A549 (cell line): ENCODE measurements at regions not wholly inside any gene's neighbourhood (a gene's known extent, or its start where the extent isn't known, plus 50 kb on each side); places are given as distances from the start of the nearest gene placed in this dataset.

Source experiments
- ATAC-seq, 2 experiments: fragments of 200-7000 bp in 1 of 2; fragments of >200 bp in 1 of 2; cut with Nextera tagmentation in 1 of 2; cut with Tn5 transposase in 1 of 2; 3 replicates each; pipeline versions ENCODE4 v1.8.0 to v1.9.1; 2018 to 2020; ENCODE audit warnings: mild to moderate bottlenecking in 1 of 2, moderate library complexity in 1 of 2
- CTCF ChIA-PET: fragments of 300-600 bp; sonication (Branson Sonifier 250); formaldehyde crosslinking; extraction: SDS; loops from one replicate; lab custom pipeline; 2021; ENCODE audit warnings: antibody characterized with exemption, inconsistent platforms; lab: Yijun Ruan, JAX
- POLR2A ChIA-PET: fragments of 350-600 bp; formaldehyde crosslinking; extraction: SDS; loops from one replicate; lab custom pipeline; 2021; ENCODE audit warnings: antibody characterized with exemption, inconsistent platforms; lab: Yijun Ruan, JAX
- DNase-seq, 2 experiments: peaks; one replicate each; pipeline versions ENCODE4 v3.0.0 to v3.0.0-alpha.2; 2011 to 2016; ENCODE audit warnings: low read depth in 1 of 2, low spot score in 1 of 2
- FAIRE-seq: peaks from 2 replicates; lab custom pipeline; 2011; peaks lifted over from hg19 to GRCh38; lab: Jason Lieb, UNC
- H3K27ac ChIP-seq, 2 experiments: fragments of >200 bp; sonication (Bioruptor Twin); formaldehyde crosslinking; 3 replicates each; pipeline ENCODE4 v1.5.1; 2016 to 2017
- H3K4me1 ChIP-seq: fragments of >200 bp; sonication (Bioruptor Twin); formaldehyde crosslinking; 3 replicates; pipeline ENCODE4 v1.6.1; 2016
- H3K4me2 ChIP-seq: fragments of >200 bp; sonication (Bioruptor Twin); formaldehyde crosslinking; 3 replicates; pipeline ENCODE4 v1.6.1; 2016
- H3K4me3 ChIP-seq: fragments of >200 bp; sonication (Bioruptor Twin); formaldehyde crosslinking; 3 replicates; pipeline ENCODE4 v1.5.1; 2016
- H3K9me3 ChIP-seq: fragments of >200 bp; sonication (Bioruptor Twin); formaldehyde crosslinking; 3 replicates; pipeline ENCODE4 v1.6.1; 2016
- BCL3 ChIP-seq: fragments of >200 bp; sonication (Bioruptor Twin); formaldehyde crosslinking; IDR thresholded peaks from 3 replicates; pipeline ENCODE4 v1.6.1; 2016
- CBX8 ChIP-seq: fragments of 200-600 bp; sonication (generic); IDR thresholded peaks from 2 replicates; pipeline ENCODE4 v1.6.1; 2016
- CEBPB ChIP-seq, 2 experiments: fragments of >200 bp in 1 of 2; sonication (Bioruptor Twin) in 1 of 2; formaldehyde crosslinking in 1 of 2; IDR thresholded peaks; 2 replicates each; pipeline ENCODE4 v1.6.1; 2012 to 2016
- CHD4 ChIP-seq: fragments of 200-600 bp; sonication (generic); IDR thresholded peaks from 2 replicates; pipeline ENCODE4 v1.6.1; 2016; ENCODE audit warnings: antibody characterized with exemption, mild to moderate bottlenecking, borderline replicate concordance
- FOXS1 ChIP-seq: fragments of 250-450 bp; sonication (Bioruptor Pico); IDR thresholded peaks from 2 replicates; pipeline ENCODE4 v1.5.0; 2020; ENCODE audit warnings: mild to moderate bottlenecking, moderate library complexity
- HEYL ChIP-seq: fragments of 250-450 bp; sonication (Bioruptor Pico); IDR thresholded peaks from 2 replicates; pipeline ENCODE4 v1.8.0; 2021; ENCODE audit warnings: mild to moderate bottlenecking, moderate library complexity
- HOXB13 ChIP-seq: fragments of 250-450 bp; sonication (Bioruptor Pico); IDR thresholded peaks from 2 replicates; pipeline ENCODE4 v1.5.0; 2020; ENCODE audit warnings: low read depth, mild to moderate bottlenecking, moderate library complexity
- JUNB ChIP-seq: fragments of >200 bp; sonication (Bioruptor Twin); formaldehyde crosslinking; IDR thresholded peaks from 2 replicates; pipeline ENCODE4 v1.6.1; 2016
- KDM1A ChIP-seq: fragments of 200-600 bp; sonication (generic); IDR thresholded peaks from 2 replicates; pipeline ENCODE4 v1.6.1; 2016; ENCODE audit warnings: low read depth, mild to moderate bottlenecking
- NFE2L2 ChIP-seq: fragments of 150-350 bp; conservative IDR thresholded peaks from 2 replicates; pipeline ENCODE4 v1.6.1; 2014; ENCODE audit warnings: low read length
- NR3C1 ChIP-seq: fragments of >200 bp; sonication (Bioruptor Twin); formaldehyde crosslinking; IDR thresholded peaks from 3 replicates; pipeline ENCODE4 v1.6.1; 2017
- POLR2A ChIP-seq: IDR thresholded peaks from 2 replicates; pipeline ENCODE4 v1.6.1; 2012; ENCODE audit warnings: mild to moderate bottlenecking, low read length
- RAD21 ChIP-seq, 2 experiments: fragments of >200 bp in 1 of 2; sonication (Bioruptor Twin) in 1 of 2; formaldehyde crosslinking in 1 of 2; IDR thresholded peaks in 1 of 2; conservative IDR thresholded peaks in 1 of 2; 2 replicates in 1 of 2; 3 replicates in 1 of 2; pipeline ENCODE4 v1.6.1; 2012 to 2018; ENCODE audit warnings: inconsistent platforms in 1 of 2
- REST ChIP-seq: fragments of 200-600 bp; sonication (generic); IDR thresholded peaks from 2 replicates; pipeline ENCODE4 v1.6.1; 2016; ENCODE audit warnings: antibody characterized with exemption, mild to moderate bottlenecking, moderate library complexity
- RFX5 ChIP-seq: fragments of 450-650 bp; IDR thresholded peaks from 2 replicates; pipeline ENCODE4 v1.7.1; 2014; ENCODE audit warnings: antibody characterized with exemption, mild to moderate bottlenecking, moderate library complexity
- SREBF2 ChIP-seq: fragments of 450-650 bp; IDR thresholded peaks from 2 replicates; pipeline ENCODE4 v1.6.1; 2014; ENCODE audit warnings: mild to moderate bottlenecking, moderate library complexity
- TFCP2L1 ChIP-seq: fragments of 250-450 bp; sonication (Bioruptor Pico); IDR thresholded peaks from 2 replicates; pipeline ENCODE4 v1.5.0; 2021; ENCODE audit warnings: mild to moderate bottlenecking
- USF2 ChIP-seq: fragments of 450-650 bp; IDR thresholded peaks from 2 replicates; pipeline ENCODE4 v1.6.1; 2014; ENCODE audit warnings: antibody characterized with exemption
- WGBS: methylation state at CpG from one replicate; pipeline ENCODE4 v1.1.6; 2017; ENCODE audit errors: missing lambda C conversion rate; 5-methylcytosine and 5-hydroxymethylcytosine counted together
- TF ChIP-seq, protein P1 (sequence below): IDR thresholded peaks from 2 replicates; pipeline ENCODE4 v1.6.1; 2012; ENCODE audit warnings: low read depth, borderline replicate concordance
- TF ChIP-seq, protein P2 (sequence below): fragments of >200 bp; sonication (Bioruptor Twin); formaldehyde crosslinking; IDR thresholded peaks from 3 replicates; pipeline ENCODE4 v1.5.1; 2016
- TF ChIP-seq, protein P3 (sequence below): fragments of >200 bp; sonication (Bioruptor Twin); formaldehyde crosslinking; IDR thresholded peaks from 2 replicates; pipeline ENCODE4 v1.6.1; 2016
- TF ChIP-seq, protein P4 (sequence below): fragments of 150-350 bp; IDR thresholded peaks from 2 replicates; pipeline ENCODE4 v1.6.1; 2014; ENCODE audit warnings: low read depth, mild to moderate bottlenecking, low read length
- TF ChIP-seq, protein P5 (sequence below): fragments of 250-450 bp; sonication (Bioruptor Pico); IDR thresholded peaks from 2 replicates; pipeline ENCODE4 v1.5.0; 2020; ENCODE audit warnings: low read depth, mild to moderate bottlenecking, moderate library complexity

GRCh38 chr1:54485416-54485815, 62.6 kb upstream of the ACOT11 start:
- TF ChIP-seq SREBF2 (no peak), FOXS1 (CRISPR knock-in tag) (no peak), CEBPB (IDR thresholded peaks at IDR 0.05) (peak; percentile 34 to 70; a peak in 3 of 4 replicates), USF2 (no peak)
- TF ChIP-seq, protein P1, sequence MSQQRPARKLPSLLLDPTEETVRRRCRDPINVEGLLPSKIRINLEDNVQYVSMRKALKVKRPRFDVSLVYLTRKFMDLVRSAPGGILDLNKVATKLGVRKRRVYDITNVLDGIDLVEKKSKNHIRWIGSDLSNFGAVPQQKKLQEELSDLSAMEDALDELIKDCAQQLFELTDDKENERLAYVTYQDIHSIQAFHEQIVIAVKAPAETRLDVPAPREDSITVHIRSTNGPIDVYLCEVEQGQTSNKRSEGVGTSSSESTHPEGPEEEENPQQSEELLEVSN = no peak
- Histone ChIP-seq H3K4me2 (no peak overlapping the region), H3K27ac (peak overlapping the region in 1 of 2 experiments; percentile 16; a peak in 1 of 6 replicates), H3K9me3 (no peaks in the 10 kb centered on the region), H3K4me3 (no peak overlapping the region), H3K4me1 (peaks cover 10% of the 10 kb centered on the region)
- CTCF ChIA-PET = interaction anchor here (1.6 kb wide), 1 partner anchor 12 kb away, joined by 3 read pairs; no protein-coding TSS in a partner anchor
- no peak for DNase-seq
- POLR2A ChIA-PET = no interaction called here
- no peak for ATAC-seq
- FAIRE-seq = no peak
- WGBS = 53% methylated on average over 5 of the region's 5 CpGs

GRCh38 chr1:54483875-54484437, 64.1 kb upstream of the ACOT11 start:
- CTCF ChIA-PET = no interaction called here
- no peak for ATAC-seq

DNA sequence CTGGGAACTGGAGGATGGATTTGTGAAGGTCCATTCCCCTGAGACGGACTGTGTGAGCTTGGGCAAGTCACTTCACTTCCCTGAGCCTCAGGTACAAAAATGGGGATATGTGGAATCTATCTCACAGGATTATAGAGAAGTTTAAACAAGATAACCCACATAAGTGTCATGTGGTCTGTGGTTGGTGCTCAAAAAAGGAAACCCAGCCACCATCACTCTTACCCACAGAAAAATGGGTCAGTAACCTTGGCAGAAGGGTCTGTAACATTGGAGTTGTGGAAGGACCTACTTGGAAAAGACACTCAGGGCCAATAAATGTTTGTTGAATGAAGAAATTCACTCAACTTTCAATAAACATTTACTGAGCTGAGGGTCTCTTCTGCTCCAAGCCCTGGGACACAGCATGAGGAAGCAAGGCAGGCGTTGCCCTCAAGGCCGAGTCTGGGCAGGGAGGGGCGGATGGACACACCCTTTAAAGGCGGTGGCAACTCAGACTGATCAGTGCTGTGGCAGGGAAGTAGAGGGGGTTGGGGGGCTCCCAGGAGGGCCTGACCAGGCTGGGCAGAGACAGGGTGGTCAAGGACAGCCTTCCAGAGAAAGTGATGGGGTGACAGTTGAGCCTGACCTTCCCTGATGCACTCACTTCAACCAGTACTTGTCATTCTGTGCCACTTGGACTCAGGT, 66.7 kb upstream of the ACOT11 start:
- Histone ChIP-seq H3K4me3 (no peak overlapping the region), H3K4me2 (no peak overlapping the region), H3K27ac (no peak overlapping the region), H3K4me1 (no peaks in the 10 kb centered on the region), H3K9me3 (no peaks in the 10 kb centered on the region)
- FAIRE-seq (no peak), ATAC-seq (no peak), DNase-seq (no peak)
- ChIA-PET CTCF (interaction anchor here (0.8 to 1.0 kb wide), 2 partner anchors 9 to 328 kb away, joined by 3 read pairs; no protein-coding TSS in a partner anchor), POLR2A (no interaction called here)
- 82% methylated on average over 4 of the region's 5 CpGs for WGBS
- no peak for TF ChIP-seq HEYL (CRISPR knock-in tag)
- TF ChIP-seq, protein P2, sequence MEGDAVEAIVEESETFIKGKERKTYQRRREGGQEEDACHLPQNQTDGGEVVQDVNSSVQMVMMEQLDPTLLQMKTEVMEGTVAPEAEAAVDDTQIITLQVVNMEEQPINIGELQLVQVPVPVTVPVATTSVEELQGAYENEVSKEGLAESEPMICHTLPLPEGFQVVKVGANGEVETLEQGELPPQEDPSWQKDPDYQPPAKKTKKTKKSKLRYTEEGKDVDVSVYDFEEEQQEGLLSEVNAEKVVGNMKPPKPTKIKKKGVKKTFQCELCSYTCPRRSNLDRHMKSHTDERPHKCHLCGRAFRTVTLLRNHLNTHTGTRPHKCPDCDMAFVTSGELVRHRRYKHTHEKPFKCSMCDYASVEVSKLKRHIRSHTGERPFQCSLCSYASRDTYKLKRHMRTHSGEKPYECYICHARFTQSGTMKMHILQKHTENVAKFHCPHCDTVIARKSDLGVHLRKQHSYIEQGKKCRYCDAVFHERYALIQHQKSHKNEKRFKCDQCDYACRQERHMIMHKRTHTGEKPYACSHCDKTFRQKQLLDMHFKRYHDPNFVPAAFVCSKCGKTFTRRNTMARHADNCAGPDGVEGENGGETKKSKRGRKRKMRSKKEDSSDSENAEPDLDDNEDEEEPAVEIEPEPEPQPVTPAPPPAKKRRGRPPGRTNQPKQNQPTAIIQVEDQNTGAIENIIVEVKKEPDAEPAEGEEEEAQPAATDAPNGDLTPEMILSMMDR = no peak
- TF ChIP-seq NR3C1 = no peak
- TF ChIP-seq, protein P3, sequence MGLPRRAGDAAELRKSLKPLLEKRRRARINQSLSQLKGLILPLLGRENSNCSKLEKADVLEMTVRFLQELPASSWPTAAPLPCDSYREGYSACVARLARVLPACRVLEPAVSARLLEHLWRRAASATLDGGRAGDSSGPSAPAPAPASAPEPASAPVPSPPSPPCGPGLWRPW = no peak
- TF ChIP-seq BCL3 = no peak
- TF ChIP-seq RAD21 (conservative IDR thresholded peaks at IDR 0.05 in 1 of 2, IDR thresholded peaks at IDR 0.05 in 1 of 2) = no peak
- TF ChIP-seq NFE2L2 = no peak
- TF ChIP-seq, protein P4, sequence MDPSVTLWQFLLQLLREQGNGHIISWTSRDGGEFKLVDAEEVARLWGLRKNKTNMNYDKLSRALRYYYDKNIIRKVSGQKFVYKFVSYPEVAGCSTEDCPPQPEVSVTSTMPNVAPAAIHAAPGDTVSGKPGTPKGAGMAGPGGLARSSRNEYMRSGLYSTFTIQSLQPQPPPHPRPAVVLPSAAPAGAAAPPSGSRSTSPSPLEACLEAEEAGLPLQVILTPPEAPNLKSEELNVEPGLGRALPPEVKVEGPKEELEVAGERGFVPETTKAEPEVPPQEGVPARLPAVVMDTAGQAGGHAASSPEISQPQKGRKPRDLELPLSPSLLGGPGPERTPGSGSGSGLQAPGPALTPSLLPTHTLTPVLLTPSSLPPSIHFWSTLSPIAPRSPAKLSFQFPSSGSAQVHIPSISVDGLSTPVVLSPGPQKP = no peak
- no peak for TF ChIP-seq KDM1A
- no peak for TF ChIP-seq HOXB13
- no peak for TF ChIP-seq REST
- no peak for TF ChIP-seq RFX5
- TF ChIP-seq CHD4 = no peak
- TF ChIP-seq, protein P5, sequence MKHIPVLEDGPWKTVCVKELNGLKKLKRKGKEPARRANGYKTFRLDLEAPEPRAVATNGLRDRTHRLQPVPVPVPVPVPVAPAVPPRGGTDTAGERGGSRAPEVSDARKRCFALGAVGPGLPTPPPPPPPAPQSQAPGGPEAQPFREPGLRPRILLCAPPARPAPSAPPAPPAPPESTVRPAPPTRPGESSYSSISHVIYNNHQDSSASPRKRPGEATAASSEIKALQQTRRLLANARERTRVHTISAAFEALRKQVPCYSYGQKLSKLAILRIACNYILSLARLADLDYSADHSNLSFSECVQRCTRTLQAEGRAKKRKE (CRISPR knock-in tag) = no peak
- TF ChIP-seq POLR2A = no peak
- TF ChIP-seq CBX8 = no peak
- TF ChIP-seq JUNB = no peak

More at GRCh38 chr1:54483875-54484437, 64.1 kb upstream of the ACOT11 start:
- H3K9me3 ChIP-seq = no peaks in the 10 kb centered on the region
- DNase-seq = no peak
- WGBS = 86% methylated on average over 11 of the region's 11 CpGs
- FAIRE-seq = no peak
- H3K4me2 ChIP-seq = no peak overlapping the region
- POLR2A ChIA-PET = no interaction called here
- H3K4me3 ChIP-seq = no peak overlapping the region
- no peak for TF ChIP-seq TFCP2L1 (CRISPR knock-in tag)
- H3K4me1 ChIP-seq = peaks cover 10% of the 10 kb centered on the region
- no peak overlapping the region for H3K27ac ChIP-seq
